AG08395 (cell line): ENCODE measurements at regions not wholly inside any gene's neighbourhood (a gene's known extent, or its start where the extent isn't known, plus 50 kb on each side); places are given as distances from the start of the nearest gene placed in this dataset.
"Not testable (repeated sequence)": the region's sequence is repeated elsewhere in the genome, so short reads cannot be mapped to it uniquely, and the experiment has no call there.

Source experiments
- DNase-seq: peaks from one replicate; pipeline ENCODE4 v3.0.0; 2012; ENCODE audit warnings: mixed read lengths, low spot score

DNA sequence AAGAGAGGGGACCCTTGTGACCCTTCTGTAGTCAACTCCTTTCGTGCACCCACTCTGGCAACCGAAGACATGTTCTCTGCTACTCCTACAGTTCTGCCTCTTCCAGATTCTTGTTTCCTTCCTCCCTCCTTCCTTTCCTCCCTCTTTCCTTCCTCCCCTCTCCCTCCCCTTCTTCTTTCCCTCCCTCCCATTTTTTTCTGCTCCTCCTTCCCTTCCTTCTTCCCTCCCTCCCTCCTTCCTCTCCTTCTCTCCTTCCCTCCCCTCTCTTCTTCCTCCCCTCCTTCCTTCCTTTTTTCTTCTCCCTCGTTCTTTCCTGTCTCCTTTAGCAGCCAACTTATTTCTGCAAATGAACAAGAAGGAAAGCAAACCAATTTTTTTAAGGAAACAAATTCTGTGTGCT is 111.5 kb downstream of the NPTX2 start:
- no peak for DNase-seq

GRCh38 chr7:98729121-98729520 is 112.0 kb downstream of the NPTX2 start:
- no peak for DNase-seq

GRCh38 chr7:98730326-98730725 is 113.2 kb downstream of the NPTX2 start:
- no peak for DNase-seq

DNA sequence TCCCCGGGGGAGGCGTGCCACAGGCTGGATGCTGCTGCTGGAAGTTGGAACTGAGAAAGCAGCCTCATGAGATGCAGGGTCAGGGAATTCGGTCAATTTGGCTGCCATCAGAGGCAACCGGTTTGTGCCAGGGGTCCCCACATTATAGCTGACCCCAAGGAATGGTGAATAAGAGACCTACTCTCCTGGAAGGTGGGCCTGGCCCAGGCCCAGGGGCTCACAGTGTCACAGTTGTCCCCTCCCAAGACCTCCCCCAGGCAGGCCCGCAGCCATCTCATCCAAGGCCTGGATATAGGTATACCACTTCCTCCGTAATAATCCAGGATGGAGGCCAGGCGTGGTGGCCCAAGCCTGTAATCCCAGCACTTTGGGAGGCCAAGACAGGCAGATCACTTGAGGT is 114.6 kb downstream of the NPTX2 start:
- DNase-seq: no peak

DNA sequence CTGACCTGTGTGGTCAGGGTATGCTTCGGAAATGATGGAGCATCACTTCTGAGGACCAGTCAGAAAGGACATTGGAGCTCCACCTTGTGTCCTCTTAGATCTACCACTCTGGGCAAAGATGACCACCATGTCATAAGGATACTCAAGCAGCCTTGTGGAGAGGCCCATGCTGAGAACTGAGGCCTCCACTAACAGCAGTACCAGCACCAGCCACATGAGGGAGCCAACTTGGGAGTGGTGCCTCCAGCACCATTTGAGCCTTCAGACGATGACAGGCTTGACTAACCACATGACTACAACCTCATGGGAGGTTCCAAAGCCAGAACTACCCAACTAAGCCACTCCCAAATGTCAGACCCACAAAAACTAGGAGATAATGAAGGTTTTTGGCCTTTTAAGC is 116.0 kb downstream of the NPTX2 start:
- peak; percentile 49 for DNase-seq

DNA sequence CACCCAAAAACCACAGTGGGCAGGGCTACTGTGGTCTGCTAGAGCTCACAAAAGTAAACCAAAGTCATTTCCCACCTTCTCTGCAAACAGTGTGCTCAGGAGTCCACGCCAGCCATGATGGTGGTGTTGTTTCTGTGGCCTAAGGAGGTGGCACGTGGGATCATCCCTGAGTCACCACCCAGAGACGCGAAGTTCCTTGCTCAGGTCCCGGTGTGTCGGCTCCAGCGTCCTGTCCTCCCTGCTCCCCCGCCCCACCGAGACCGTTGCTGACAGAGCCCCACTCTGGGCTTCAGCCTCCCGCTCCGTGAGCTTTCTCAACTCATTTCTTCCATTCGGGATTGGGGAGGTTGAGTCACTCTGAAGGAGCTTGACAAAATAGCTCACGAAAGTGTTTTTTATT is 118.7 kb downstream of the NPTX2 start:
- DNase-seq: no peak

DNA sequence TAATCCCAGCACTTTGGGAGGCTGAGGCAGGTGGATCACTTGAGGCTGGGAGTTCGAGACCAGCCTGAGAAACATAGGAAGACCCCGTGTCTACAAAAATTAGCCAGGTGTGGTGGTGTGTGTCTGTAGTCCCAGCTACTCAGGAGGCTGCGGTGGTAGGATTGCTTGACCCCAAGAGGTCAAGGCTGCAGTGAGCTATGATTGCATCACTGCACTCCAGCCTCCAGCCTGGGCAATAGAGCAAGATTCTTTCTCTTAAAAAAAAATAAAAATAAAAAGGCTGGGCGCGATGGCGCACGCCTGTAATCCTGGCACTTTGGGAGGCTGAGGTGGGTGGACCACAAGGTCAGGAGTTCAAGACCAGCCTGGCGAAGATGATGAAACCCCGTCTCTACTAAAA is 119.4 kb downstream of the NPTX2 start:
- DNase-seq: not testable (repeated sequence)

DNA sequence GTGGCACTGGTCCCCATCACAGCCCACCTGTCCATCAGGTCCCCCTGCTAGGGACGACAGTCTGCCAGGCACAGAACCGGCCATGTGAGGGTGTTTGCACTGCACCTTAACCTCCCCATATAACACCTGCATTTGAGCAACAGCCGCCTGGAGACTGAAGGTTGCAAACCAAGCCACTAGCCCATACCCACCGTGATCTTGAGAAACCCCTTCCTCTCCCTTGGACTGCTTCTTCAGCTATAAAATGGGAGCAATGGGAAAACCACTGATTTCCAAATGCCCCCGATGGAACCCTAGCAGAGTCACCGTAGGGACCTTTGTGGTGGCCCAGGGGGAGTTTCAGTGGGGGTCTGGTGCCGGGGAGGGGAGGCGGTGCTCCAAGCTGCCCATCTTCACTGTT is 120.1 kb downstream of the NPTX2 start:
- no peak for DNase-seq

DNA sequence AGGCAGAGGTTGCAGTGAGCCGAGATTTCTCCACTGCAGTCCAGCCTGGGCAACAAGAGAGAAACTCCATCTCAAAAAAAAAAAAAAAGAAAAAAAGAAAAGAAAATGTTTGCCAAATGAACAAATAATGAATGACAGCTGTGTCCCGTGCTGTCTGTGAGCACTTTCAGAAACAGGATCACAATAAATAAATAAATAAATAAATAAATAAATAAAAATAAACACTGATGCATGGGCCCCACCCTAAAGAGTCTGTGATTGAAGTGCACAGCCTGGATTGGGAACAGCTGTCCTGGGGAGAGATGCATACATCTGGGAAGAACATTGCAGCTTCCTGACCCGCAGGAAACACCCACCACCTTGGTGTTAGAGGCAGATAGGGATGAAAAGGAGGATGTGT is 123.6 kb downstream of the NPTX2 start:
- DNase-seq: no peak

- DNase-seq: peak; percentile 62
Observed at GRCh38 chr7:98745722-98746318, 124.0 kb downstream of the TMEM130 start.

DNA sequence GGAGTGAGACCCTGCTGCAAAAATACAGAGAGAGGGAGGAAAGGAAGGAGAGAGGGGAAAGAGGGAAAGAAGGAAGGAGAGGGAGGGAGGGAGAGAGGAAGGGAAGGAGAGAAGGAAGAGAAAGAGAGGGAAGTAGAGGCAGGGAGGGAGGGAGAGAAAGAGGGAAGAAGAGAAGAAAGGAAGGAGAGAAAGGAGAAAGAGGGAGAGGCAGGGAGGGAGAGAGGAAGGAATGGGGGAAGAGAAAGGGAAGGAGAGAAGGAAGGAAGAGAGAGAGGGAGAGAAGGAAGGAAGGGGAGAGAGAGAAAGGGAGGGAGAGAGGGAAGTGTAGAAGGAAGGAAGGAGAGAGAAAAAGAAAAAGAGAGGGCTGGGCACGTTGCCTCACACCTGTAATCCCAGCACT is 121.7 kb downstream of the TMEM130 start:
- DNase-seq: no peak

DNA sequence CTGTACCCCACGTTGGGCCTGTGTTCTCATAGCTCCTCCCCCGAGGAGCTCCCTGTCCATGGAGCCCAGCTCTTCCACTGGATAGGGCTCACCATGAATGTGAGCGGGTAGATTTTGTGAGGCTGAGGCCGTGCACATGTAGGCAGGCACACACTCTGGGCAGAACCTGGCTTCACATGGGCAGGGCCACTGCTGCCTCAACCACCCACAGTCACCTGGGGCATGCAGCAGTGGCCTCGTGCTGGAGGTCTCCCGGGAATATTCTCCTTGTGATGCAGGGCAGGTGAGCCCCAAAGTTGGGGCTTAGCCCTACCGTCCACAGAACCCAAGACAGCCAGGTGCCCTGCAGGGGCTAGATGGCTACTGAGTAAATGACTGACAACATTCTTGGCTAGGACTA is 116.6 kb downstream of the TMEM130 start:
- no peak for DNase-seq

DNA sequence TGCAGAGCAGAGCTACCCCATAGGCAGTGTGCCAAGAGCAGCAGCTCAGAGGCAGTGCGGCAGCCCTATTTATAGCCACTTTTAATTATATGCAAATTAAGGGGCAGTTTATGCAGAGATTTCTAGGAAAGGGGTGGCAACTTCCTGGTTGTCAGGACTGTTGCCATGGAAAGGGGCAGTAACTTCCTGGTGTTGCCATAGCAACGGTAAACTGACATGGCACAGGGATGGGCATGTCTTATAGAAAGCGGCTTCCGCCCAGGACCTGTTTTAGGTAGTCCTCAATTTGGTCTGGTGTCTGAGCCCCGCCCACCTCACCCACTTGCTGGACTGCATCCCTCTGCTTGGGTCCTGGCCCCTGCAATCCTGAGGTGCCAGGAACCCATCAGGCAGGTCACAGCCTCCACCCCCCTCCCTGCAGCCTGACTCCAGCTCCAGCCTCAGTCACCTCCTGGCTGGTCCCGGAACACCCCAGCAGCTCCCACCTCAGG is 115.8 kb downstream of the TMEM130 start:
- no peak for DNase-seq

- DNase-seq: no peak
Observed at GRCh38 chr7:98755138-98755898, 114.5 kb downstream of the TMEM130 start.

DNA sequence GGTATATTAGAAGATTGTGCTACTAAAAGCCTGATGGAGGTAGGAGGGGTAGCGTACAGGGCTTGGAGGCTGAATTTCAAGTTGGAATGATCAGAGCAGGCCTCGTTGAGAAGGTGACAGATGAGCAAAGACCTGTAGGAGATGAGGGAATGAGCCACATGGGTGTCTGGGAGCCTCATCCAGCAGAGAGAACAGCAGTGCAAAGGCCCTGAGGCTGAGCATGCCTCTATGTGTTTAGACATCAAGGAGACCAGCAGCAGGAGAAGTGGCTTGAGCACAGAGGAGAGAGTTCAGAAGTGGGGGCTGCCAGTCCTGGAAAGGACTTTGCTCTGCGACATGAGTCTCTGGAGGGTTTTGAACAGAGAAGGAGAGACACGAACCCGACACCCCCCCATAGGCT is 111.7 kb downstream of the TMEM130 start:
- DNase-seq: no peak

DNA sequence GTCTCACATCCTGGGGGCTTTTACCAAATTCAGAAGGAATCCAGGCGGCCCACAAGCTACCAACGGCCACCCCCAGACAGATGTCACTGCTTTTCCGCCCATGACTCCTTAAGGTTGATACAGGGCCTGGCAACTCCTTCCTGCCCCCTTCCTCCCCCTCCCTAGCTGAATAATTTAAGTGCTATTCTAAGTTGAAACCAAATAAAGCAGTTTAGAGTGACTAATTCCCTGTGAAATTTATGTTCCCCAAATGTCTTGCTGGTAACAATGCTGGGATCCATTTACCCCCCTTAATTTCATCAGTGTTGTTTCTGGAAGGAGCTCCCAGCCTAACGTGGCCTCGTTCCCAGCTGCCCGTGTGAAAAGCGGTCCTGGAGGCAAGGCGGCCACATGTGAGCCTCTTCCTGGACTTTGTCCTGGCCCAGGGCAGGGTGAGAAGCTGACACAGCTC is 109.6 kb downstream of the TMEM130 start:
- peak; percentile 89 for DNase-seq

DNA sequence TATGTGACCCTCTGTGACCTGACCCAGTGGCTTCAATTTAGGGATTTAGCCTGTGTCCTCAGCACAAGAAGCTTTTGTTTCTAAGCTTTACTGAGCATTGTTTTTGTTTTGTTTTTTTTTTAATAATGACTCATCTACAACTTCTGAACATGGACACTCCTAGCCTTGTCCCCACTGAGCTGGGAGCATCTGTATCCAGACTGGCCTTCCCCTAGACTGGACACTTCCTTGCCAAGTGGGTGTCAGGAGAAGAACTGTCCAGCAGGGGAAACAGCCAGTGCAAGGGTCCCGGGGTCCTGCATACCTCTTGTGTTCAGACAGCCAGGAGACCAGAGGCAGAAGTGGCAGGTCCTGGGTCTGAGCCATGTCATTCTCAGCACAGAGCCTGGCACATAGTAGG is 108.6 kb downstream of the TMEM130 start:
- peak; percentile 39 for DNase-seq

- no peak for DNase-seq
Observed at GRCh38 chr7:98762620-98763019, 107.2 kb downstream of the TMEM130 start.

GRCh38 chr7:98763441-98763840 is 106.4 kb downstream of the TMEM130 start:
- no peak for DNase-seq

DNA sequence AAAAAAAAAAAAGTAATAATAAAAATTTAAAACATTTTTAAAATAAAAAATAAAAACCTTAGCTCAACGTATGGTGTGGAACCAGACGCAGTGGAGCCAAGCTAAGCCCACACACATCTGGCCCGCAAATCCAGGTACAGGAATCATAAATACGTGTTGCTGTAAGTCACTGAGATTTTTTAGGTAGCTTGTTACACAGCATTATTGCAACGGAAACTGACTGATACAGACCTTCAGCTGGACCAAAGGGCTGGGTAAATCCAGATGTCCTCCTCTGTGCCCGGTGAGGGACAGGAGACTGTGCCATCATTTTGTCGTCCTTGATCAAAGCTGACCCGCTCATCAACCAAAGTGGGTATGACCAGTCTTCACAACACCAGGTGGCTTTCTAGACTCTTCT is 104.9 kb downstream of the TMEM130 start:
- no peak for DNase-seq

DNA sequence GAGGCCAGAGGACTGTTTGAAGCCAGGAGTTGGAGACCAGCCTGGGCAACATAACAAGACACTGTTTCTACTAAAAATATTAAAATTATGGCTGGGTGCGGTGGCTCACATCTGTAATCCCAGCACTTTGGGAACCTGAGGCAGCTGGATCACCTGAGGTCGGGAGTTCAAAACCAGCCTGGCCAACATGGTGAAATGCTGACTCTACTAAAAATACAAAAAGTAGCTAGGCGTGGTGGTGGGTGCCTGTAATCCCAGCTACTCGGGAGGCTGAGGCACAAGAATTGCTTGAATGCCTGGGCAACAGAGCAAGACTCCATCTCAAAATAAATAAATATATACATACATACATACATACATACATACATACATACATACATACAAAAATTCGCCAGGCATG is 99.7 kb downstream of the TMEM130 start:
- not testable (repeated sequence) for DNase-seq

- peak; percentile 92 for DNase-seq
Observed at GRCh38 chr7:98771519-98771918, 98.3 kb downstream of the TMEM130 start.

DNA sequence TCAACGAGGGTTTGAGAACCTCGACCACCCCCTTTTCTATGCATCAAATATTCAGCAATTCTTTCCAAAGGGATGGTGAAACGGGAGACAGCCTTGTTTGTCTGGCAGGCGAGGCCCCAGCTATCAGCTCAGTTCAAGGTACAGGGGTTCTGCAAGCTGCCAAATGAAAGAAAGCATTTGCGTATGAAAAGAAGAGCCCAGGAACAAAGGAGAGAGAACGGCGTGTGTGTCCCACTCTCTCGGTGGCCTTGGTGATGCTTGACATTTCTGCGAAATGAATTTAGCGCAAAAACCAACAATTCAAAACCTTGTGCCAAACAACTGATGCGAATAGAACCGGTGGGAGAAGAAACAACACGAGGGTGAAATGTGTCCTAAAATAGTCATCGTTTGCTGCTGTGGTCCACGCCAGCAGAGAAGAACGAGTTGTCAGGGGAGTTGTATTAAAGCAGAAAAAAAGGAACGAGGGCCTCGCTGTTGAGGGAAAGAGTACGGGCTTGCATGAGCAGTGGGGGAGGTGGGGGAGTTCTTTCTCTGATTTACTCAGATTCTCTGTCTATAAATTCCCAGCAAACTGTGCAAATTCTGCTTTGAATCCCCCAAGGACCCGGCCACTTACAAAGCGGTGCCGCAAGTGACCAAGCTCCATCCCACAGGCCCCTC is 97.7 kb downstream of the TMEM130 start:
- no peak for DNase-seq
